Esophagus muscularis mucosa (tissue), 3 donors: ENCODE measurements at regions not wholly inside any gene's neighbourhood (a gene's known extent, or its start where the extent isn't known, plus 50 kb on each side); places are given as distances from the start of the nearest gene placed in this dataset.

Source experiments
- POLR2AphosphoS5 ChIP-seq, 2 donors: sonication (generic); formaldehyde crosslinking; IDR thresholded peaks; one replicate each; pipeline ENCODE4 v1.6.1; 2017; ENCODE audit warnings: antibody characterized with exemption in 2 of 2
- TF ChIP-seq, protein P1 (sequence below), 3 experiments: fragments of 200-600 bp in 2 of 3; fragments of 450-650 bp in 1 of 3; sonication (generic) in 2 of 3; IDR thresholded peaks; one replicate each; pipeline ENCODE4 v1.5.1; 2017 to 2019; ENCODE audit warnings: antibody characterized with exemption in 3 of 3, mild to moderate bottlenecking in 2 of 3, moderate library complexity in 1 of 3

GRCh38 chr1:238639861-238640260 is 746.5 kb upstream of the CHRM3 start:
- TF ChIP-seq, protein P1, sequence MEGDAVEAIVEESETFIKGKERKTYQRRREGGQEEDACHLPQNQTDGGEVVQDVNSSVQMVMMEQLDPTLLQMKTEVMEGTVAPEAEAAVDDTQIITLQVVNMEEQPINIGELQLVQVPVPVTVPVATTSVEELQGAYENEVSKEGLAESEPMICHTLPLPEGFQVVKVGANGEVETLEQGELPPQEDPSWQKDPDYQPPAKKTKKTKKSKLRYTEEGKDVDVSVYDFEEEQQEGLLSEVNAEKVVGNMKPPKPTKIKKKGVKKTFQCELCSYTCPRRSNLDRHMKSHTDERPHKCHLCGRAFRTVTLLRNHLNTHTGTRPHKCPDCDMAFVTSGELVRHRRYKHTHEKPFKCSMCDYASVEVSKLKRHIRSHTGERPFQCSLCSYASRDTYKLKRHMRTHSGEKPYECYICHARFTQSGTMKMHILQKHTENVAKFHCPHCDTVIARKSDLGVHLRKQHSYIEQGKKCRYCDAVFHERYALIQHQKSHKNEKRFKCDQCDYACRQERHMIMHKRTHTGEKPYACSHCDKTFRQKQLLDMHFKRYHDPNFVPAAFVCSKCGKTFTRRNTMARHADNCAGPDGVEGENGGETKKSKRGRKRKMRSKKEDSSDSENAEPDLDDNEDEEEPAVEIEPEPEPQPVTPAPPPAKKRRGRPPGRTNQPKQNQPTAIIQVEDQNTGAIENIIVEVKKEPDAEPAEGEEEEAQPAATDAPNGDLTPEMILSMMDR (IDR thresholded peaks at IDR 0.05), result no peak
- TF ChIP-seq POLR2AphosphoS5 (IDR thresholded peaks at IDR 0.05), result no peak
